ENCODE measurements at regions not wholly inside any gene's neighbourhood (a gene's known extent, or its start where the extent isn't known, plus 50 kb on each side); places are given as distances from the start of the nearest gene placed in this dataset.

GRCh38 chr3:170757038-170757437 is 113.0 kb downstream of the RPL22L1 start:
- 79 to 93% methylated on average over 1 of the region's 1 CpG for WGBS, 2 donors
- H3K4me1 ChIP-seq: no peaks in the 10 kb centered on the region
- TF ChIP-seq CTCF (IDR thresholded peaks at IDR 0.05): no peak
- no peak for TF ChIP-seq POLR2AphosphoS5 (IDR thresholded peaks at IDR 0.05)
- TF ChIP-seq POLR2A (IDR thresholded peaks at IDR 0.05): no peak
- no peak for TF ChIP-seq EP300 (IDR thresholded peaks at IDR 0.05)
- H3K27me3 ChIP-seq: no peaks in the 10 kb centered on the region
- no peak for DNase-seq
- ATAC-seq (ENCODE audit: low FRiP score in 2 of 2): no peak
- H3K9me3 ChIP-seq: no peaks in the 10 kb centered on the region
- no peak overlapping the region for H3K4me3 ChIP-seq
- H3K36me3 ChIP-seq: no peaks in the 10 kb centered on the region
- no peak overlapping the region for H3K27ac ChIP-seq

- Histone ChIP-seq H3K9me3 (no peaks in the 10 kb centered on the region), H3K27me3 (no peaks in the 10 kb centered on the region), H3K4me1 (peaks cover 0 to 5% (median 2%) of the 10 kb centered on the region in 4 donors), H3K27ac (no peak overlapping the region), H3K36me3 (no peaks in the 10 kb centered on the region), H3K4me3 (no peak overlapping the region)
- no peak for TF ChIP-seq POLR2AphosphoS5 (IDR thresholded peaks at IDR 0.05)
- no peak for TF ChIP-seq POLR2A (IDR thresholded peaks at IDR 0.05)
- no peak for TF ChIP-seq EP300 (IDR thresholded peaks at IDR 0.05)
- no peak for TF ChIP-seq CTCF (IDR thresholded peaks at IDR 0.05)
- DNase-seq: no peak
- no peak for ATAC-seq (ENCODE audit: low FRiP score in 2 of 2)
These were observed 115.7 kb downstream of the RPL22L1 start for GRCh38 chr3:170754311-170754693.

- ATAC-seq (ENCODE audit: low FRiP score in 2 of 2) (no peak), DNase-seq (no peak)
- no peaks in the 10 kb centered on the region for H3K9me3 ChIP-seq
- H3K4me1 ChIP-seq: peaks cover 0 to 5% (median 2%) of the 10 kb centered on the region in 4 donors
- H3K27ac ChIP-seq: no peak overlapping the region
- no peak for TF ChIP-seq POLR2A (IDR thresholded peaks at IDR 0.05)
- TF ChIP-seq EP300 (IDR thresholded peaks at IDR 0.05): no peak
- no peak for TF ChIP-seq POLR2AphosphoS5 (IDR thresholded peaks at IDR 0.05)
- no peak for TF ChIP-seq CTCF (IDR thresholded peaks at IDR 0.05)
- H3K36me3 ChIP-seq: no peaks in the 10 kb centered on the region
- no peak overlapping the region for H3K4me3 ChIP-seq
- 64 to 66% methylated on average over 2 of the region's 2 CpGs for WGBS, 2 donors
- H3K27me3 ChIP-seq: no peaks in the 10 kb centered on the region
These were observed 116.3 kb downstream of the RPL22L1 start for GRCh38 chr3:170753421-170754310.

GRCh38 chr3:170752571-170753155 is 117.3 kb downstream of the RPL22L1 start:
- 88 to 92% methylated on average over 6 of the region's 6 CpGs for WGBS, 2 donors
- H3K27me3 ChIP-seq: no peaks in the 10 kb centered on the region
- H3K27ac ChIP-seq: no peak overlapping the region
- no peak for ATAC-seq (ENCODE audit: low FRiP score in 2 of 2)
- no peak overlapping the region for H3K4me3 ChIP-seq
- no peak for DNase-seq
- H3K9me3 ChIP-seq: no peaks in the 10 kb centered on the region
- no peaks in the 10 kb centered on the region for H3K36me3 ChIP-seq
- TF ChIP-seq POLR2AphosphoS5 (IDR thresholded peaks at IDR 0.05) (no peak), POLR2A (IDR thresholded peaks at IDR 0.05) (no peak), CTCF (IDR thresholded peaks at IDR 0.05) (no peak)
- H3K4me1 ChIP-seq: peaks cover 0 to 5% (median 2%) of the 10 kb centered on the region in 4 donors

Measured in upper lobe of left lung (tissue), 6 donors.